ENCODE measurements at regions not wholly inside any gene's neighbourhood (a gene's known extent, or its start where the extent isn't known, plus 50 kb on each side); places are given as distances from the start of the nearest gene placed in this dataset.
A peak's percentile ranks its signal among the peaks of the same experiment; 100 is the strongest.

GRCh38 chr7:26506196-26506595 lies 214.5 kb downstream of the SNX10 start:
- no peak for DNase-seq
- in situ Hi-C loops (cut with HindIII; ENCODE audit: low pct_ligation_motif_present, low pct_unique_long_range_greater_than_20kb, low sequenced_read_pairs) = no loop called here

- in situ Hi-C loops (cut with HindIII; ENCODE audit: low pct_ligation_motif_present, low pct_unique_long_range_greater_than_20kb, low sequenced_read_pairs) = no loop called here
- no peak for DNase-seq
Observed at GRCh38 chr7:26507108-26507987, 215.7 kb downstream of the SNX10 start.

GRCh38 chr7:26508481-26508880 lies 216.8 kb downstream of the SNX10 start:
- DNase-seq = no peak
- in situ Hi-C loops (cut with HindIII; ENCODE audit: low pct_ligation_motif_present, low pct_unique_long_range_greater_than_20kb, low sequenced_read_pairs) = no loop called here

- no peak for DNase-seq
- in situ Hi-C loops (cut with HindIII; ENCODE audit: low pct_ligation_motif_present, low pct_unique_long_range_greater_than_20kb, low sequenced_read_pairs) = no loop called here
Observed at GRCh38 chr7:26508917-26509316, 217.3 kb downstream of the SNX10 start.

GRCh38 chr7:26510231-26510957 lies 218.7 kb downstream of the SNX10 start:
- in situ Hi-C loops (cut with HindIII; ENCODE audit: low pct_ligation_motif_present, low pct_unique_long_range_greater_than_20kb, low sequenced_read_pairs) = no loop called here
- no peak for DNase-seq

- no peak for DNase-seq
- in situ Hi-C loops (cut with HindIII; ENCODE audit: low pct_ligation_motif_present, low pct_unique_long_range_greater_than_20kb, low sequenced_read_pairs) = no loop called here
Observed at GRCh38 chr7:26511866-26512265, 220.2 kb downstream of the SNX10 start.

GRCh38 chr7:26512737-26513136 lies 221.1 kb downstream of the SNX10 start:
- no peak for DNase-seq
- in situ Hi-C loops (cut with HindIII; ENCODE audit: low pct_ligation_motif_present, low pct_unique_long_range_greater_than_20kb, low sequenced_read_pairs) = no loop called here

- in situ Hi-C loops (cut with HindIII; ENCODE audit: low pct_ligation_motif_present, low pct_unique_long_range_greater_than_20kb, low sequenced_read_pairs) = no loop called here
- no peak for DNase-seq
Observed at GRCh38 chr7:26513948-26514347, 222.3 kb downstream of the SNX10 start.

GRCh38 chr7:26514633-26515032 lies 223.0 kb downstream of the SNX10 start:
- in situ Hi-C loops (cut with HindIII; ENCODE audit: low pct_ligation_motif_present, low pct_unique_long_range_greater_than_20kb, low sequenced_read_pairs) = no loop called here

GRCh38 chr7:26515314-26515842 lies 223.7 kb downstream of the SNX10 start:
- in situ Hi-C loops (cut with HindIII; ENCODE audit: low pct_ligation_motif_present, low pct_unique_long_range_greater_than_20kb, low sequenced_read_pairs) = no loop called here
- DNase-seq = peak; percentile 65

More at GRCh38 chr7:26514633-26515032, 223.0 kb downstream of the SNX10 start:
- DNase-seq = no peak

GRCh38 chr7:26520483-26520882 lies 228.8 kb downstream of the SNX10 start:
- no peak for DNase-seq
- in situ Hi-C loops (cut with HindIII; ENCODE audit: low pct_ligation_motif_present, low pct_unique_long_range_greater_than_20kb, low sequenced_read_pairs) = no loop called here

GRCh38 chr7:26522633-26523032 lies 231.0 kb downstream of the SNX10 start:
- no peak for DNase-seq
- in situ Hi-C loops (cut with HindIII; ENCODE audit: low pct_ligation_motif_present, low pct_unique_long_range_greater_than_20kb, low sequenced_read_pairs) = no loop called here

GRCh38 chr7:26525398-26526264 lies 234.0 kb downstream of the SNX10 start:
- in situ Hi-C loops (cut with HindIII; ENCODE audit: low pct_ligation_motif_present, low pct_unique_long_range_greater_than_20kb, low sequenced_read_pairs) = no loop called here
- no peak for DNase-seq

GRCh38 chr7:26526265-26526587 lies 234.6 kb downstream of the SNX10 start:
- in situ Hi-C loops (cut with HindIII; ENCODE audit: low pct_ligation_motif_present, low pct_unique_long_range_greater_than_20kb, low sequenced_read_pairs) = no loop called here

GRCh38 chr7:26531926-26532325 lies 240.3 kb downstream of the SNX10 start:
- in situ Hi-C loops (cut with HindIII; ENCODE audit: low pct_ligation_motif_present, low pct_unique_long_range_greater_than_20kb, low sequenced_read_pairs) = no loop called here
- no peak for DNase-seq

More at GRCh38 chr7:26526265-26526587, 234.6 kb downstream of the SNX10 start:
- no peak for DNase-seq

GRCh38 chr7:26532471-26532870 lies 240.8 kb downstream of the SNX10 start:
- DNase-seq = no peak
- in situ Hi-C loops (cut with HindIII; ENCODE audit: low pct_ligation_motif_present, low pct_unique_long_range_greater_than_20kb, low sequenced_read_pairs) = no loop called here

GRCh38 chr7:26533217-26533616 lies 241.6 kb downstream of the SNX10 start:
- in situ Hi-C loops (cut with HindIII; ENCODE audit: low pct_ligation_motif_present, low pct_unique_long_range_greater_than_20kb, low sequenced_read_pairs) = no loop called here
- no peak for DNase-seq

- no peak for DNase-seq
Observed at GRCh38 chr7:26534649-26535482, 243.2 kb downstream of the SNX10 start.

More at GRCh38 chr7:26534649-26535482, 243.2 kb downstream of the SNX10 start:
- in situ Hi-C loops (cut with HindIII; ENCODE audit: low pct_ligation_motif_present, low pct_unique_long_range_greater_than_20kb, low sequenced_read_pairs) = no loop called here
